Upper lobe of left lung (tissue), 4 donors: ENCODE measurements at regions not wholly inside any gene's neighbourhood (a gene's known extent, or its start where the extent isn't known, plus 50 kb on each side); places are given as distances from the start of the nearest gene placed in this dataset.

Experiments used
- CTCF ChIP-seq, 6 experiments: fragments of 450-650 bp in 4 of 6; fragments of 200-600 bp in 2 of 6; sonication (generic) in 2 of 6; IDR thresholded peaks; one replicate each; pipeline ENCODE4 v1.5.1; 2016 to 2019; ENCODE audit warnings: antibody characterized with exemption in 6 of 6
- POLR2A ChIP-seq, 4 donors: fragments of 450-650 bp; IDR thresholded peaks; one replicate each; pipeline ENCODE4 v1.5.1; 2016 to 2017; ENCODE audit warnings: antibody characterized with exemption in 4 of 4, mild to moderate bottlenecking in 2 of 4

GRCh38 chr6:147853574-147853973, 345.1 kb downstream of the SAMD5 start:
- TF ChIP-seq POLR2A (IDR thresholded peaks at IDR 0.05) (no peak), CTCF (IDR thresholded peaks at IDR 0.05) (no peak)
